ENCODE measurements at regions not wholly inside any gene's neighbourhood (a gene's known extent, or its start where the extent isn't known, plus 50 kb on each side); places are given as distances from the start of the nearest gene placed in this dataset.

- H3K4me3 ChIP-seq (ENCODE audit: low read depth, low read length): no peak overlapping the region
- TF ChIP-seq, protein P1, sequence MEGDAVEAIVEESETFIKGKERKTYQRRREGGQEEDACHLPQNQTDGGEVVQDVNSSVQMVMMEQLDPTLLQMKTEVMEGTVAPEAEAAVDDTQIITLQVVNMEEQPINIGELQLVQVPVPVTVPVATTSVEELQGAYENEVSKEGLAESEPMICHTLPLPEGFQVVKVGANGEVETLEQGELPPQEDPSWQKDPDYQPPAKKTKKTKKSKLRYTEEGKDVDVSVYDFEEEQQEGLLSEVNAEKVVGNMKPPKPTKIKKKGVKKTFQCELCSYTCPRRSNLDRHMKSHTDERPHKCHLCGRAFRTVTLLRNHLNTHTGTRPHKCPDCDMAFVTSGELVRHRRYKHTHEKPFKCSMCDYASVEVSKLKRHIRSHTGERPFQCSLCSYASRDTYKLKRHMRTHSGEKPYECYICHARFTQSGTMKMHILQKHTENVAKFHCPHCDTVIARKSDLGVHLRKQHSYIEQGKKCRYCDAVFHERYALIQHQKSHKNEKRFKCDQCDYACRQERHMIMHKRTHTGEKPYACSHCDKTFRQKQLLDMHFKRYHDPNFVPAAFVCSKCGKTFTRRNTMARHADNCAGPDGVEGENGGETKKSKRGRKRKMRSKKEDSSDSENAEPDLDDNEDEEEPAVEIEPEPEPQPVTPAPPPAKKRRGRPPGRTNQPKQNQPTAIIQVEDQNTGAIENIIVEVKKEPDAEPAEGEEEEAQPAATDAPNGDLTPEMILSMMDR (IDR thresholded peaks at IDR 0.05; ENCODE audit: insufficient read depth, low read length, poor library complexity, severe bottlenecking): peak; percentile 9
- H3K36me3 ChIP-seq (ENCODE audit: control insufficient read depth, insufficient read depth, low read length): no peaks in the 10 kb centered on the region
- H3K27me3 ChIP-seq (ENCODE audit: control insufficient read depth, insufficient read depth, low read length): no peaks in the 10 kb centered on the region
- no peak for DNase-seq (ENCODE audit: low read depth)
These were observed 362.6 kb upstream of the CLEC14A start for GRCh38 chr14:38618514-38618913.

- TF ChIP-seq, protein P1 (IDR thresholded peaks at IDR 0.05; ENCODE audit: insufficient read depth, low read length, poor library complexity, severe bottlenecking): no peak
- no peaks in the 10 kb centered on the region for H3K36me3 ChIP-seq (ENCODE audit: control insufficient read depth, insufficient read depth, low read length)
- no peak overlapping the region for H3K4me3 ChIP-seq (ENCODE audit: low read depth, low read length)
- no peak for DNase-seq (ENCODE audit: low read depth)
- no peaks in the 10 kb centered on the region for H3K27me3 ChIP-seq (ENCODE audit: control insufficient read depth, insufficient read depth, low read length)
These were observed 361.1 kb upstream of the CLEC14A start for GRCh38 chr14:38616959-38617358.

- TF ChIP-seq, protein P1 (IDR thresholded peaks at IDR 0.05; ENCODE audit: insufficient read depth, low read length, poor library complexity, severe bottlenecking): no peak
- Histone ChIP-seq H3K27me3 (ENCODE audit: control insufficient read depth, insufficient read depth, low read length) (no peaks in the 10 kb centered on the region), H3K36me3 (ENCODE audit: control insufficient read depth, insufficient read depth, low read length) (no peaks in the 10 kb centered on the region), H3K4me3 (ENCODE audit: low read depth, low read length) (no peak overlapping the region)
- DNase-seq (ENCODE audit: low read depth): no peak
These were observed 356.0 kb upstream of the CLEC14A start for GRCh38 chr14:38611928-38612327.

DNA sequence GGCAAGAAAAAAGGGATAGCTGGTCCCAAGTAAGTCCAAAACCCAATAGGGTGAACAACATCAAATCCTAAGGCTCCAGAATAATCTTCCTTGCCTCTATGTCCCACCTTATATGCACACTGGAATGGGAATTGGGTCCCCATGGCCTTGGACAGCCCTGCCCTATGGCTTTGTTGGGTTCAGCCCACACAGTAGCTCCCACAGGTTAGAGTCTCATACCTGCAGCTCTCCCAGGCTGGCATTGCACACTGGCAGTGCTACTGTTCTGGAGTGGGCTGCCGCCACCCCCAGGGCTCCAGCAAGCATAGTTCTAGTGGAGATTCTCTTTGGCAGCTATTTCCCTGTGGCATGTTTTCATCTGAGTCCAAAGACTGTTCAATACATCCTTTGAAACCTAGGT lies 352.4 kb upstream of the CLEC14A start:
- TF ChIP-seq, protein P1 (IDR thresholded peaks at IDR 0.05; ENCODE audit: insufficient read depth, low read length, poor library complexity, severe bottlenecking): no peak
- Histone ChIP-seq H3K27me3 (ENCODE audit: control insufficient read depth, insufficient read depth, low read length) (no peaks in the 10 kb centered on the region), H3K4me3 (ENCODE audit: low read depth, low read length) (no peak overlapping the region), H3K36me3 (ENCODE audit: control insufficient read depth, insufficient read depth, low read length) (no peaks in the 10 kb centered on the region)
- no peak for DNase-seq (ENCODE audit: low read depth)

GRCh38 chr14:38605193-38606114 lies 349.6 kb upstream of the CLEC14A start:
- TF ChIP-seq, protein P1 (IDR thresholded peaks at IDR 0.05; ENCODE audit: insufficient read depth, low read length, poor library complexity, severe bottlenecking): no peak
- no peaks in the 10 kb centered on the region for H3K27me3 ChIP-seq (ENCODE audit: control insufficient read depth, insufficient read depth, low read length)
- H3K36me3 ChIP-seq (ENCODE audit: control insufficient read depth, insufficient read depth, low read length): no peaks in the 10 kb centered on the region
- no peak for DNase-seq (ENCODE audit: low read depth)
- no peak overlapping the region for H3K4me3 ChIP-seq (ENCODE audit: low read depth, low read length)

All from kidney epithelial cell (primary cell).